NCI-H1930 (cell line): ENCODE measurements at regions not wholly inside any gene's neighbourhood (a gene's known extent, or its start where the extent isn't known, plus 50 kb on each side); places are given as distances from the start of the nearest gene placed in this dataset.

Experiments used
- DNase-seq, 2 experiments: peaks; one replicate each; lab custom pipeline; 2025; lab: John Stamatoyannopoulos, UW

GRCh38 chrX:45381841-45382240 lies 181.2 kb upstream of the DIPK2B start:
- DNase-seq: no peak

- DNase-seq: no peak
Observed at GRCh38 chrX:45381366-45381765, 180.7 kb upstream of the DIPK2B start.

- no peak for DNase-seq
Observed at GRCh38 chrX:45379236-45379635, 178.6 kb upstream of the DIPK2B start.

GRCh38 chrX:45372151-45372550 lies 171.5 kb upstream of the DIPK2B start:
- DNase-seq: no peak

- no peak for DNase-seq
Observed at GRCh38 chrX:45368705-45369104, 168.0 kb upstream of the DIPK2B start.

GRCh38 chrX:45363596-45363995 lies 162.9 kb upstream of the DIPK2B start:
- no peak for DNase-seq

- DNase-seq: no peak
Observed at GRCh38 chrX:45360571-45360970, 159.9 kb upstream of the DIPK2B start.

GRCh38 chrX:45358392-45358791 lies 157.7 kb upstream of the DIPK2B start:
- no peak for DNase-seq

- DNase-seq: no peak
Observed at GRCh38 chrX:45353456-45353855, 152.8 kb upstream of the DIPK2B start.

GRCh38 chrX:45352611-45353010 lies 151.9 kb upstream of the DIPK2B start:
- DNase-seq: no peak

GRCh38 chrX:45351478-45351877 lies 150.8 kb upstream of the DIPK2B start:
- DNase-seq: no peak

- no peak for DNase-seq
Observed at GRCh38 chrX:45348296-45348695, 147.6 kb upstream of the DIPK2B start.

- DNase-seq: no peak
Observed at GRCh38 chrX:45347877-45348276, 147.2 kb upstream of the DIPK2B start.

GRCh38 chrX:45344594-45344993 lies 143.9 kb upstream of the DIPK2B start:
- no peak for DNase-seq

- DNase-seq: no peak
Observed at GRCh38 chrX:45329217-45329616, 128.5 kb upstream of the DIPK2B start.

- no peak for DNase-seq
Observed at GRCh38 chrX:45324941-45325340, 124.3 kb upstream of the DIPK2B start.

- no peak for DNase-seq
Observed at GRCh38 chrX:45323387-45323786, 122.7 kb upstream of the DIPK2B start.

GRCh38 chrX:45322820-45323219 lies 122.1 kb upstream of the DIPK2B start:
- no peak for DNase-seq

- no peak for DNase-seq
Observed at GRCh38 chrX:45322382-45322781, 121.7 kb upstream of the DIPK2B start.

GRCh38 chrX:45320191-45320590 lies 119.5 kb upstream of the DIPK2B start:
- no peak for DNase-seq

- no peak for DNase-seq
Observed at GRCh38 chrX:45309801-45310200, 109.1 kb upstream of the DIPK2B start.

- no peak for DNase-seq
Observed at GRCh38 chrX:45309096-45309495, 108.4 kb upstream of the DIPK2B start.

GRCh38 chrX:45306794-45307193 lies 106.1 kb upstream of the DIPK2B start:
- no peak for DNase-seq

GRCh38 chrX:45300638-45301037 lies 100.0 kb upstream of the DIPK2B start:
- no peak for DNase-seq
